Esophagus squamous epithelium (tissue), 5 donors: ENCODE measurements at regions not wholly inside any gene's neighbourhood (a gene's known extent, or its start where the extent isn't known, plus 50 kb on each side); places are given as distances from the start of the nearest gene placed in this dataset.
"Not testable (repeated sequence)": the region's sequence is repeated elsewhere in the genome, so short reads cannot be mapped to it uniquely, and the experiment has no call there.

Experiments
- DNase-seq: peaks from one replicate; lab custom pipeline; 2025; lab: John Stamatoyannopoulos, UW
- H3K27ac ChIP-seq, 4 donors: fragments of 200-600 bp; sonication (generic); one replicate each; pipeline ENCODE4 v1.5.1; 2016 to 2019; ENCODE audit warnings: mild to moderate bottlenecking in 1 of 4
- H3K27me3 ChIP-seq, 4 donors: fragments of 200-600 bp; sonication (generic); 1 replicate in 3 of 4; 2 replicates in 1 of 4; pipeline versions ENCODE4 v1.5.1 to v1.6.0; 2017 to 2021; ENCODE audit warnings: antibody characterized with exemption in 1 of 4
- H3K36me3 ChIP-seq, 3 donors: fragments of 200-600 bp; sonication (generic); one replicate each; pipeline ENCODE4 v1.5.1; 2016 to 2019
- H3K4me1 ChIP-seq, 3 donors: fragments of 200-600 bp; sonication (generic); one replicate each; pipeline ENCODE4 v1.5.1; 2017 to 2019
- H3K4me3 ChIP-seq, 4 donors: fragments of 200-600 bp; sonication (generic); 1 replicate in 3 of 4; 2 replicates in 1 of 4; pipeline ENCODE4 v1.5.1; 2016 to 2019; ENCODE audit warnings: mild to moderate bottlenecking in 2 of 4, moderate library complexity in 1 of 4
- H3K9me3 ChIP-seq, 3 donors: fragments of 200-600 bp; sonication (generic); one replicate each; pipeline ENCODE4 v1.5.1; 2016 to 2019
- POLR2A ChIP-seq, 4 donors: fragments of 450-650 bp; IDR thresholded peaks; one replicate each; pipeline ENCODE4 v1.6.1; 2017; ENCODE audit warnings: antibody characterized with exemption in 4 of 4, mild to moderate bottlenecking in 4 of 4, moderate library complexity in 3 of 4
- WGBS, 2 donors: methylation state at CpG; one replicate each; pipeline ENCODE4 v1.1.5; 2018; 5-methylcytosine and 5-hydroxymethylcytosine counted together
- intact Hi-C: fragments of 100-400 bp; cut with DNase I; formaldehyde crosslinking; loops from one replicate; pipeline ENCODE4 v1.15.0; 2022
- TF ChIP-seq, protein P1 (sequence below), 6 experiments: fragments of 450-650 bp in 4 of 6; fragments of 200-600 bp in 2 of 6; sonication (generic) in 2 of 6; IDR thresholded peaks; one replicate each; pipeline ENCODE4 v1.5.1; 2016 to 2019; ENCODE audit warnings: antibody characterized with exemption in 6 of 6, mild to moderate bottlenecking in 4 of 6, moderate library complexity in 4 of 6
- donor health status: DM: yes; HTN: yes; CAD: no.

DNA sequence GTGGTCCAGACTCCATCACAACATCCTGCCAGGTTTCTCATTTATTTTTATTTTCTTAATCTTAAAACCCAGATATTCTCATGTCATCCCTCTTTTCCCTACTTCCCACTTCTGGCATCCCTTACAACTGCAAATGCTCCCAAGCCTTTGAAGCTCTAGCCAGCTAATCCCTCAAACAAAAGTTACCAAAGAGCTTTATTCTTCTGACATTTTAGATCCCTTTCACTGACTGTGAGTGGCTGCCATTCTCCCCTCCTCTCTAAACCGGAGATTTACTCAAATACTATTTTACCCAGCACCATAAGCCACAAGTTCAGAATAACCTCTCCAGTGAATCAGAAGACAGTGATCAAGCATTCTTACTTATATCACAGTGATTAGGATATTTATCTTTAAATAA, 569.0 kb upstream of the SYT4 start:
- TF ChIP-seq, protein P1, sequence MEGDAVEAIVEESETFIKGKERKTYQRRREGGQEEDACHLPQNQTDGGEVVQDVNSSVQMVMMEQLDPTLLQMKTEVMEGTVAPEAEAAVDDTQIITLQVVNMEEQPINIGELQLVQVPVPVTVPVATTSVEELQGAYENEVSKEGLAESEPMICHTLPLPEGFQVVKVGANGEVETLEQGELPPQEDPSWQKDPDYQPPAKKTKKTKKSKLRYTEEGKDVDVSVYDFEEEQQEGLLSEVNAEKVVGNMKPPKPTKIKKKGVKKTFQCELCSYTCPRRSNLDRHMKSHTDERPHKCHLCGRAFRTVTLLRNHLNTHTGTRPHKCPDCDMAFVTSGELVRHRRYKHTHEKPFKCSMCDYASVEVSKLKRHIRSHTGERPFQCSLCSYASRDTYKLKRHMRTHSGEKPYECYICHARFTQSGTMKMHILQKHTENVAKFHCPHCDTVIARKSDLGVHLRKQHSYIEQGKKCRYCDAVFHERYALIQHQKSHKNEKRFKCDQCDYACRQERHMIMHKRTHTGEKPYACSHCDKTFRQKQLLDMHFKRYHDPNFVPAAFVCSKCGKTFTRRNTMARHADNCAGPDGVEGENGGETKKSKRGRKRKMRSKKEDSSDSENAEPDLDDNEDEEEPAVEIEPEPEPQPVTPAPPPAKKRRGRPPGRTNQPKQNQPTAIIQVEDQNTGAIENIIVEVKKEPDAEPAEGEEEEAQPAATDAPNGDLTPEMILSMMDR (IDR thresholded peaks at IDR 0.05), result no peak
- no peak for TF ChIP-seq POLR2A (IDR thresholded peaks at IDR 0.05)
- no peaks in the 10 kb centered on the region for H3K9me3 ChIP-seq
- intact Hi-C loops, result no loop called here
- no peaks in the 10 kb centered on the region for H3K36me3 ChIP-seq
- WGBS, 2 donors, result 18 to 21% methylated on average over 1 of the region's 1 CpG
- H3K4me3 ChIP-seq, result no peak overlapping the region
- H3K27me3 ChIP-seq, result no peaks in the 10 kb centered on the region
- H3K4me1 ChIP-seq, result peaks cover 0 to 13% (median 0%) of the 10 kb centered on the region in 3 donors
- peak overlapping the region in 3 of 4 donors; percentile 36 to 81 (median 67) for H3K27ac ChIP-seq
- no peak for DNase-seq

DNA sequence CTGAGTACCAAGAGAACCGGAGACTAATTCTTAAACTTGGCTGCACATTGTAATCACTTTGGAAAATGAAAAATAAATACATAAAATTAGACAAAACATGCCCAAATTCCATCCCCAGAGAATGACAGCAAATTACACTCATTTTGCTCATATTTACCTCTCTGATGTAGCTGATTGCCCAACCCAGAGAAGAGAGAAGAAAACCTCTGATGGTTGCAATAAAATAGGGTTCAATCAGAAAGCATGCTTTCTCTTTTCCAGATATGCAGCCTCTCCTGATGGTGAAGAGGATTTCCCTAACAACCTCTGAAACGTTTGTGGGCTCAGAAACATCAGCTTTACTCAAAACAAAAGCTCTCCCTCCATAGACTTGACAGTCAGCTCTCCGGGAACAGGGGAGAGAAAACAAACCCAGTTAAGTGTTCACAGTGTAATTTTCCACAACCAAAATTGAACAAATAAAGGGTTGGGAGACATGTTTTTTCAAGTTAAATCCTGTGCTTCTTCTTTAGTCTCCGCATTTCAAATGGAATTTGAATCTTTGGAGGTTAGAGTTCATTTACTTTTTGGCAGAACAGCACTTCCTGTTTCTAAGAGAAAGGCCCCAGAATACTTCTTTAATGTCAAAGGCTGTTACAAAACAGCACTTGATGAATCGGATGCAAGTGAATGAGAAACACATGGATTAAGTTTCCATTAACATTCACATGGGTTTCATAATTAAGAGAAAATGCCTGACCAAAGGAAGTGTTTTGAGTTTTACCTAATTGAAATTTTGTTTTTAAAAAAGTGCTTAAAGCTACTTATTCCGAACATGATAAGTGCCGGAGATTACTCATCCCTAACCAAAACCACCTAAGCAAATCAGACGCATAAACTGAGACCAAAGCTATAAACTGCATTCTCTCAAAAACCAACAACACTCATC, 570.1 kb upstream of the SYT4 start:
- no peaks in the 10 kb centered on the region for H3K36me3 ChIP-seq
- TF ChIP-seq, protein P1 (IDR thresholded peaks at IDR 0.05), result no peak
- TF ChIP-seq POLR2A (IDR thresholded peaks at IDR 0.05), result no peak
- H3K27me3 ChIP-seq, result no peaks in the 10 kb centered on the region
- intact Hi-C loops, result no loop called here
- 20 to 28% methylated on average over 8 of the region's 8 CpGs for WGBS, 2 donors
- peak overlapping the region in 1 of 4 donors; percentile 22 for H3K4me3 ChIP-seq
- no peaks in the 10 kb centered on the region for H3K9me3 ChIP-seq
- H3K27ac ChIP-seq, result peak overlapping the region; percentile 31 to 81 (median 52)
- H3K4me1 ChIP-seq, result peaks cover 0 to 13% (median 0%) of the 10 kb centered on the region in 3 donors
- DNase-seq, result no peak

DNA sequence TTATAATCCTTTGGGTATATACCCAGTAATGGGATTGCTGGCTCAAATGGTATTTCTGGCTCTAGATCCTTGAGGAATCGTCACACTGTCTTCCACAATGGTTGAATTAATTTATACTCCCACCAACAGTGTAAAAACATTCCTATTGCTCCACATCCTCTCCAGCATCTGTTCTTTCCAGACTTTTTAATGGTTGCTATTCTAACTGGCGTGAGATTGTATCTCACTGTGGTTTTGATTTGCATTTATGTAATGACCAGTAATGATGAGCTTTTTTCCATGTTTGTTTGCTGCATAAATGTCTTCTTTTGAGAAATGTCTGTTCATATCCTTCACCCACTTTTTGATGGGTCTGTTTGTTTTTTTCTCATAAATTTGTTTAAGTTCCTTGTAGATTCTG, 572.5 kb upstream of the SYT4 start:
- H3K27me3 ChIP-seq, H3K9me3 ChIP-seq, H3K4me3 ChIP-seq, H3K27ac ChIP-seq, H3K36me3 ChIP-seq, DNase-seq, intact Hi-C loops: not testable (repeated sequence)
- 74 to 83% methylated on average over 2 of the region's 2 CpGs for WGBS, 2 donors
- peaks cover 0 to 13% (median 0%) of the 10 kb centered on the region in 3 donors for H3K4me1 ChIP-seq

DNA sequence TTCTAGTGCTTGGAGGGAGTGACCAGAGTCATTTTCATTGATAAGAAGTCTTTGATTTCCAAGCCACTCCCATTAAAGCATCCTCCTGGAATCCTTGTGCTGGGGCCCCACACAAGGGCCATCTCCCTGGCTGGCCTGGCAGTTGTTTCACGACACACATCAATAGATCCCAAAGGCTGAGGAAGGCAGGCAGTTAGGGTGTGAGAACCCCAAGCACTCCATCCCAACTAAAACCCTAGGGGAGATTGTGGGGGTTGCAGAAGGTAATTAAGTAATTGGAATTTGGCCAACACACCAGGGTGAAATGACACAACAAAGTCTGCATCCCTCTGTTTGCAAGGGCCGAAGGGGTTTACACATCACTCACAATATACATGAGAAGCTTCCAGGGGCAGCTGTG, 578.1 kb upstream of the SYT4 start:
- intact Hi-C loops, result no loop called here
- H3K27ac ChIP-seq, result no peak overlapping the region
- no peak for DNase-seq
- no peaks in the 10 kb centered on the region for H3K36me3 ChIP-seq
- no peaks in the 10 kb centered on the region for H3K4me1 ChIP-seq
- H3K9me3 ChIP-seq, result no peaks in the 10 kb centered on the region
- WGBS, 2 donors, result 55 to 60% methylated on average over 1 of the region's 2 CpGs
- H3K27me3 ChIP-seq, result no peaks in the 10 kb centered on the region
- no peak overlapping the region for H3K4me3 ChIP-seq
- TF ChIP-seq POLR2A (IDR thresholded peaks at IDR 0.05), result no peak
- TF ChIP-seq, protein P1 (IDR thresholded peaks at IDR 0.05), result no peak

DNA sequence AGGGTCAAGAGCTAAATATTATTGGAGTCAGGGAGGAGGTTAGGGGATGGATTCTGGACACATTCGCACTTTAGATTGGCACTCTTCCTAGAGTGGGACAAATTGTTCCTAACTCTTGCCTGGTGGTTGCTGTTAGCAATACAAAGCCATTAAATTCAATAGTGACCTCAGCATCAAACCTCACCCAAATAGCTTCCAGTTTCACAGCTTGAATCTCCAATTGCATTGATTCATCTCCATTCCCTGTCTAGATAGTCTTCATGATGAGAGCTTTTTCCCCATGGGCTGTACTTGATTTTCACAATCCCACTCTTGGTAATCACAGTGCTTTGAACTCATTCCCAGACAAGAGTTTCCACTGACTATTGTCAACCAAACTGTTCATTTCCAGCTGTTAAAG, 585.9 kb upstream of the SYT4 start:
- intact Hi-C loops, result no loop called here
- Histone ChIP-seq H3K4me3 (no peak overlapping the region), H3K27me3 (no peaks in the 10 kb centered on the region), H3K27ac (peak overlapping the region in 1 of 4 donors; percentile 9), H3K36me3 (no peaks in the 10 kb centered on the region), H3K9me3 (no peaks in the 10 kb centered on the region), H3K4me1 (no peaks in the 10 kb centered on the region)
- no peak for DNase-seq
- no peak for TF ChIP-seq POLR2A (IDR thresholded peaks at IDR 0.05)
- 64 to 70% methylated on average over 1 of the region's 1 CpG for WGBS, 2 donors

DNA sequence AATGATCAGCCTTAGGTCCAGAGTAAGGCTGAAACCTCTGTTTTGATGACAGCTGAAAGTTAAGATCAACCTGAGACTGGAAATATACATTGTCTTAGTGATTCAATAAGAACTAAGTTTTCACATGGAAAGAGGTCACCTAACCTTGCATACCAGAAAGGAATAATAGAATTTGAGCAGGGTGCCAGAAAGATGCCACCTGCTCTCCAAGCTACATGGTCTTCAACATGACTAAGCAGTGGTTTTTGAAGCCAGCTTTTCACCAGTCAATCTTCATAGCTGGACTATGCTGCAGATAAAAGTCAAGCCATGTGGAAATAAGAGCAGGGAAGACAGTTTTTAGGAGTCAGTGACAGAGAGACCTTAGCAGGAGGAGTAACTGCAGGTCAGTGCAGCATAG, 589.4 kb upstream of the SYT4 start:
- no peak for TF ChIP-seq POLR2A (IDR thresholded peaks at IDR 0.05)
- TF ChIP-seq, protein P1 (IDR thresholded peaks at IDR 0.05), result no peak
- H3K36me3 ChIP-seq, result no peaks in the 10 kb centered on the region
- no peak for DNase-seq
- H3K27ac ChIP-seq, result no peak overlapping the region
- intact Hi-C loops, result no loop called here
- H3K9me3 ChIP-seq, result no peaks in the 10 kb centered on the region
- H3K4me1 ChIP-seq, result peaks cover 0 to 8% (median 4%) of the 10 kb centered on the region in 3 donors
- no peak overlapping the region for H3K4me3 ChIP-seq
- no peaks in the 10 kb centered on the region for H3K27me3 ChIP-seq
